DOHH2 (cell line): ENCODE measurements at regions not wholly inside any gene's neighbourhood (a gene's known extent, or its start where the extent isn't known, plus 50 kb on each side); places are given as distances from the start of the nearest gene placed in this dataset.

ENCODE experiments used
- CTCF ChIP-seq: fragments of 200-600 bp; sonication (generic); IDR thresholded peaks from one replicate; pipeline ENCODE4 v1.5.1; 2014; ENCODE audit warnings: antibody characterized with exemption, mild to moderate bottlenecking, low read depth, low read length; ENCODE audit not compliant: poor library complexity, severe bottlenecking
- EZH2phosphoT487 ChIP-seq: fragments of 200-600 bp; sonication (generic); IDR thresholded peaks from 2 replicates; pipeline ENCODE4 v1.6.1; 2017; ENCODE audit warnings: borderline replicate concordance, mild to moderate bottlenecking, antibody characterized with exemption, low read length, moderate library complexity, mixed read lengths

GRCh38 chr12:45598336-45598735 lies 131.2 kb upstream of the ARID2 start:
- no peak for TF ChIP-seq CTCF
- no peak for TF ChIP-seq EZH2phosphoT487
